AG04449 (cell line): ENCODE measurements at regions not wholly inside any gene's neighbourhood (a gene's known extent, or its start where the extent isn't known, plus 50 kb on each side); places are given as distances from the start of the nearest gene placed in this dataset.

Experiments used
- CTCF ChIA-PET: fragments of 350-600 bp; formaldehyde crosslinking; extraction: SDS; loops from one replicate; lab custom pipeline; 2021; ENCODE audit warnings: antibody characterized with exemption; lab: Yijun Ruan, JAX
- POLR2A ChIA-PET: fragments of 400-600, 350-600 bp; formaldehyde crosslinking; extraction: SDS; loops from one replicate; lab custom pipeline; 2020; ENCODE audit warnings: antibody characterized with exemption, inconsistent platforms; lab: Yijun Ruan, JAX
- DNase-seq: peaks from one replicate; pipeline ENCODE4 v3.0.0-alpha.2; 2010; ENCODE audit warnings: low read depth, low spot score
- H3K4me3 ChIP-seq: 2 replicates; pipeline ENCODE4 v1.5.1; 2011; ENCODE audit warnings: low read depth, mild to moderate bottlenecking, control low read depth, low read length
- CTCF ChIP-seq: IDR thresholded peaks from one replicate; pipeline ENCODE4 v1.5.1; 2011; ENCODE audit warnings: mild to moderate bottlenecking, moderate library complexity, low read length, control low read depth, inconsistent platforms; ENCODE audit not compliant: insufficient read depth; ENCODE audit errors: missing control alignments

GRCh38 chr12:5220835-5221234 lies 177.2 kb downstream of the KCNA5 start:
- ChIA-PET CTCF (interaction anchor here (0.6 kb wide), 1 partner anchor 431 kb away, joined by 3 read pairs; no protein-coding TSS in a partner anchor), POLR2A (no interaction called here)
- TF ChIP-seq CTCF: no peak
- no peak overlapping the region for H3K4me3 ChIP-seq
- DNase-seq: no peak

GRCh38 chr12:5222011-5222461 lies 178.4 kb downstream of the KCNA5 start:
- TF ChIP-seq CTCF: no peak
- H3K4me3 ChIP-seq: no peak overlapping the region
- ChIA-PET CTCF (interaction anchor here (1.0 to 1.2 kb wide), 2 partner anchors 10 to 55 kb away, joined by 3 read pairs; no protein-coding TSS in a partner anchor), POLR2A (no interaction called here)
- no peak for DNase-seq

- no peak for TF ChIP-seq CTCF
- no peak for DNase-seq
- ChIA-PET POLR2A (no interaction called here), CTCF (interaction anchor here (1.0 to 1.2 kb wide), 2 partner anchors 11 to 54 kb away, joined by 3 read pairs; no protein-coding TSS in a partner anchor)
- no peak overlapping the region for H3K4me3 ChIP-seq
These were observed 179.1 kb downstream of the KCNA5 start for GRCh38 chr12:5222729-5223128.

GRCh38 chr12:5223881-5224280 lies 180.2 kb downstream of the KCNA5 start:
- CTCF ChIA-PET: no interaction called here
- no peak for DNase-seq
- no peak for TF ChIP-seq CTCF
- no peak overlapping the region for H3K4me3 ChIP-seq
- POLR2A ChIA-PET: no interaction called here

GRCh38 chr12:5226581-5226980 lies 182.9 kb downstream of the KCNA5 start:
- CTCF ChIA-PET: no interaction called here
- POLR2A ChIA-PET: no interaction called here
- DNase-seq: no peak
- no peak overlapping the region for H3K4me3 ChIP-seq
- no peak for TF ChIP-seq CTCF

- CTCF ChIA-PET: no interaction called here
- no peak overlapping the region for H3K4me3 ChIP-seq
- TF ChIP-seq CTCF: no peak
- DNase-seq: no peak
- POLR2A ChIA-PET: no interaction called here
These were observed 184.2 kb downstream of the KCNA5 start for GRCh38 chr12:5227708-5228373.
